K562 (cell line): ENCODE measurements at regions not wholly inside any gene's neighbourhood (a gene's known extent, or its start where the extent isn't known, plus 50 kb on each side); places are given as distances from the start of the nearest gene placed in this dataset.
A peak's percentile ranks its signal among the peaks of the same experiment; 100 is the strongest.

ENCODE experiments used
- ATAC-seq: fragments of 200-7000 bp; cut with Tn5 transposase; 3 replicates; pipeline ENCODE4 v1.9.1; 2020; ENCODE audit warnings: moderate library complexity
- BruUV-seq: library from RNA; stranded (reverse); fragments of 400-500 nt; replicated peaks from 2 replicates; lab custom pipeline; 2021; lab: Mats Ljungman, UMichigan
- CTCF ChIA-PET: fragments of 300-600 bp; formaldehyde crosslinking; extraction: SDS; loops from one replicate; lab custom pipeline; 2021; ENCODE audit warnings: low intra/inter-chr PET ratio; lab: Yijun Ruan, JAX
- POLR2A ChIA-PET: fragments of 300-600, 350-650 bp; sonication (Branson Sonifier 250); formaldehyde crosslinking; extraction: SDS; loops from one replicate; lab custom pipeline; 2021; ENCODE audit warnings: antibody characterized with exemption, inconsistent platforms; lab: Yijun Ruan, JAX
- DNase-seq, 4 experiments: peaks; one replicate each; pipeline versions ENCODE4 v3.0.0 to v3.0.0-alpha.2; 2011 to 2018; ENCODE audit warnings: low spot score in 3 of 4, mixed read lengths in 3 of 4; ENCODE audit errors: extremely low read depth in 1 of 4
- FAIRE-seq: peaks from 2 replicates; lab custom pipeline; 2011; peaks lifted over from hg19 to GRCh38; lab: Jason Lieb, UNC
- H2AFZ ChIP-seq: 2 replicates; pipeline ENCODE4 v1.6.0; 2011; ENCODE audit warnings: low read depth, low read length, control low read depth, inconsistent platforms
- H3K27ac ChIP-seq: fragments of 200-600 bp; 3 replicates; pipeline ENCODE4 v1.8.0; 2011; ENCODE audit warnings: low read depth, mild to moderate bottlenecking, control low read depth, inconsistent platforms, low read length, moderate library complexity, mixed read lengths; ENCODE audit errors: extremely low read depth
- H3K27me3 ChIP-seq, 2 experiments: fragments of 300-600 bp in 1 of 2; 2 replicates in 1 of 2; 3 replicates in 1 of 2; pipeline versions ENCODE4 v1.6.0 to v1.8.0; 2011; ENCODE audit warnings: inconsistent platforms in 2 of 2, low read length in 2 of 2, mild to moderate bottlenecking in 1 of 2, mixed read lengths in 1 of 2, moderate library complexity in 1 of 2; ENCODE audit not compliant: control insufficient read depth in 2 of 2, insufficient read depth in 2 of 2
- H3K36me3 ChIP-seq: fragments of 300-600 bp; 3 replicates; pipeline ENCODE4 v1.8.0; 2011; ENCODE audit warnings: mild to moderate bottlenecking, low read length, inconsistent platforms; ENCODE audit not compliant: control insufficient read depth, insufficient read depth
- H3K4me1 ChIP-seq, 2 experiments: fragments of 200-600 bp in 1 of 2; replicated peaks in 1 of 2; 2 replicates in 1 of 2; 3 replicates in 1 of 2; pipeline versions ENCODE4 v1.5.1 to v1.8.0; 2011; ENCODE audit warnings: inconsistent platforms in 2 of 2, low read length in 2 of 2, mild to moderate bottlenecking in 1 of 2, mixed read lengths in 1 of 2, moderate library complexity in 1 of 2; ENCODE audit not compliant: control insufficient read depth in 2 of 2, insufficient read depth in 2 of 2
- H3K4me2 ChIP-seq: 2 replicates; pipeline ENCODE4 v1.6.1; 2011; ENCODE audit warnings: low read length, control low read depth, inconsistent platforms, mixed read lengths; ENCODE audit not compliant: insufficient read depth
- H3K4me3 ChIP-seq: fragments of 200-600 bp; sonication (generic), shearing (Covaris generic); 2 replicates; pipeline ENCODE4 v1.5.1; 2016; ENCODE audit warnings: control low read depth, inconsistent platforms
- H3K79me2 ChIP-seq: fragments of 200-600 bp; 3 replicates; pipeline ENCODE4 v1.8.0; 2011; ENCODE audit warnings: low read length, inconsistent platforms; ENCODE audit not compliant: control insufficient read depth, insufficient read depth
- H3K9ac ChIP-seq, 2 experiments: 2 replicates each; pipeline versions ENCODE4 v1.6.0 to v1.6.1; 2011; ENCODE audit warnings: low read depth in 2 of 2, low read length in 2 of 2, control low read depth in 1 of 2, inconsistent platforms in 1 of 2, mild to moderate bottlenecking in 1 of 2, mixed read lengths in 1 of 2; ENCODE audit not compliant: insufficient read depth in 1 of 2
- H3K9me1 ChIP-seq: one replicate; pipeline ENCODE4 v1.6.0; 2011; ENCODE audit warnings: inconsistent platforms, mild to moderate bottlenecking, low read length, moderate library complexity; ENCODE audit not compliant: control insufficient read depth, insufficient read depth
- H3K9me3 ChIP-seq: replicated peaks from 2 replicates; pipeline ENCODE4 v1.5.1; 2011; ENCODE audit warnings: low read depth, low read length, inconsistent platforms; ENCODE audit not compliant: control insufficient read depth, insufficient read depth
- H4K20me1 ChIP-seq: replicated peaks from 2 replicates; pipeline ENCODE4 v1.6.1; 2011; ENCODE audit warnings: low read length, inconsistent platforms, mixed read lengths; ENCODE audit not compliant: control insufficient read depth, insufficient read depth
- CBFA2T2 ChIP-seq: fragments of 450-650 bp; conservative IDR thresholded peaks from 2 replicates; pipeline ENCODE4 v1.6.1; 2017; ENCODE audit warnings: mild to moderate bottlenecking
- CHD4 ChIP-seq: fragments of 200-600 bp; sonication (generic); IDR thresholded peaks from 3 replicates; pipeline ENCODE4 v1.6.1; 2012; ENCODE audit warnings: low read depth, mild to moderate bottlenecking, mixed read lengths, low read length, inconsistent platforms; ENCODE audit not compliant: insufficient read depth, insufficient replicate concordance, poor library complexity, severe bottlenecking
- NCOA1 ChIP-seq: fragments of 450-650 bp; IDR thresholded peaks from 2 replicates; pipeline ENCODE4 v1.6.1; 2016; ENCODE audit warnings: low read depth
- PHF8 ChIP-seq: fragments of 200-600 bp; sonication (generic); IDR thresholded peaks from 2 replicates; pipeline ENCODE4 v1.6.1; 2012; ENCODE audit warnings: mixed run types, mild to moderate bottlenecking, inconsistent platforms, low read length, moderate library complexity, borderline replicate concordance
- TARDBP ChIP-seq: fragments of 450-650 bp; IDR thresholded peaks from 2 replicates; pipeline ENCODE4 v1.6.1; 2016
- ZZZ3 ChIP-seq: fragments of 450-650 bp; IDR thresholded peaks from 2 replicates; pipeline ENCODE4 v1.6.1; 2016; ENCODE audit warnings: antibody characterized with exemption, mild to moderate bottlenecking, moderate library complexity
- WGBS: fragments of 100-300 bp; shearing (Covaris generic); methylation state at CpG from one replicate; pipeline ENCODE4 v1.1.6; 2016; ENCODE audit warnings: low coverage, mixed read lengths; ENCODE audit not compliant: insufficient coverage; ENCODE audit errors: missing lambda C conversion rate; 5-methylcytosine and 5-hydroxymethylcytosine counted together
- in situ Hi-C: fragments of 300-500 bp; cut with MboI; formaldehyde crosslinking; loops from 4 replicates; pipeline ENCODE4 v1.15.0; 2018; ENCODE audit warnings: inconsistent platforms, mixed read lengths
- intact Hi-C: fragments of 100-400 bp; cut with micrococcal nuclease; formaldehyde crosslinking; loops from 2 replicates; pipeline ENCODE4 v1.14.2; 2022
- TF ChIP-seq, protein P1 (sequence below), 2 experiments: fragments of 150-350 bp in 1 of 2; IDR thresholded peaks; 2 replicates each; pipeline ENCODE4 v1.6.1; 2012 to 2016; ENCODE audit warnings: low read depth in 2 of 2, low read length in 2 of 2, mild to moderate bottlenecking in 1 of 2, moderate library complexity in 1 of 2
- TF ChIP-seq, protein P2 (sequence below), 2 experiments: fragments of 450-650 bp; IDR thresholded peaks; 2 replicates each; pipeline ENCODE4 v1.6.1; 2016; ENCODE audit warnings: mild to moderate bottlenecking in 2 of 2, borderline replicate concordance in 1 of 2, low read depth in 1 of 2, moderate library complexity in 1 of 2
- TF ChIP-seq, protein P3 (sequence below), 2 experiments: fragments of 450-650 bp; IDR thresholded peaks; 2 replicates each; pipeline ENCODE4 v1.6.1; 2016

DNA sequence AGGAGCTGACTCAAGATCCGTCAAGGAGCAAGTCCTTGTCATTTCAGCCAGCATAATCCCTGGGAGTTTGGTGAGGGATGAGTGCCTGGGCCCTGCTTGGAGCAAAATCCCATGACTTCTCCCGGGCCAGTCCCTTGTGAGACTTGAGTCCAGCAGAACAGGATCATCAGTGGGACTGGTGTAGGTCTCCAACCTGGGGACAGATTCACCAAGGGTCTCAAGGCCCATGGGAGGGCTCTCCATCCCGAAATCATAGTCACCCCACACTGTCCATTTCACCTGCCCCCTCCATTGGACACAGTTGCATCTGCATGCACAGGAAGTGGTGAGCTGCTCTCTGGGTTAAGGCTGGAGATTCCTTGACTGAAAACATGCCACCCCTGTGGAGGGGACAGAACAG is 178.2 kb downstream of the FOXD2 start:
- no TSS peak for BruUV-seq
- no peaks in the 10 kb centered on the region for H3K9me1 ChIP-seq
- H3K27me3 ChIP-seq = peaks cover 2 to 21% of the 10 kb centered on the region in 2 experiments; a peak in 1 of 5 replicates
- ATAC-seq (peak; percentile 32), FAIRE-seq (no peak), DNase-seq (no peak)
- H3K4me1 ChIP-seq = no peaks in the 10 kb centered on the region
- no peaks in the 10 kb centered on the region for H4K20me1 ChIP-seq
- CTCF ChIA-PET = no interaction called here
- in situ Hi-C loops (no loop called here), intact Hi-C loops (loop anchor here (5.0 kb wide), 1 partner anchor 164 kb away; no protein-coding TSS in a partner anchor)
- no peak overlapping the region for H3K4me2 ChIP-seq
- H2AFZ ChIP-seq = no peak overlapping the region
- no peaks in the 10 kb centered on the region for H3K9me3 ChIP-seq
- H3K27ac ChIP-seq = no peak overlapping the region
- POLR2A ChIA-PET = no interaction called here
- H3K36me3 ChIP-seq = no peaks in the 10 kb centered on the region
- H3K4me3 ChIP-seq = no peak overlapping the region
- WGBS = 0% methylated on average over 3 of the region's 3 CpGs
- no peaks in the 10 kb centered on the region for H3K79me2 ChIP-seq
- no peak overlapping the region for H3K9ac ChIP-seq
- TF ChIP-seq, protein P1, sequence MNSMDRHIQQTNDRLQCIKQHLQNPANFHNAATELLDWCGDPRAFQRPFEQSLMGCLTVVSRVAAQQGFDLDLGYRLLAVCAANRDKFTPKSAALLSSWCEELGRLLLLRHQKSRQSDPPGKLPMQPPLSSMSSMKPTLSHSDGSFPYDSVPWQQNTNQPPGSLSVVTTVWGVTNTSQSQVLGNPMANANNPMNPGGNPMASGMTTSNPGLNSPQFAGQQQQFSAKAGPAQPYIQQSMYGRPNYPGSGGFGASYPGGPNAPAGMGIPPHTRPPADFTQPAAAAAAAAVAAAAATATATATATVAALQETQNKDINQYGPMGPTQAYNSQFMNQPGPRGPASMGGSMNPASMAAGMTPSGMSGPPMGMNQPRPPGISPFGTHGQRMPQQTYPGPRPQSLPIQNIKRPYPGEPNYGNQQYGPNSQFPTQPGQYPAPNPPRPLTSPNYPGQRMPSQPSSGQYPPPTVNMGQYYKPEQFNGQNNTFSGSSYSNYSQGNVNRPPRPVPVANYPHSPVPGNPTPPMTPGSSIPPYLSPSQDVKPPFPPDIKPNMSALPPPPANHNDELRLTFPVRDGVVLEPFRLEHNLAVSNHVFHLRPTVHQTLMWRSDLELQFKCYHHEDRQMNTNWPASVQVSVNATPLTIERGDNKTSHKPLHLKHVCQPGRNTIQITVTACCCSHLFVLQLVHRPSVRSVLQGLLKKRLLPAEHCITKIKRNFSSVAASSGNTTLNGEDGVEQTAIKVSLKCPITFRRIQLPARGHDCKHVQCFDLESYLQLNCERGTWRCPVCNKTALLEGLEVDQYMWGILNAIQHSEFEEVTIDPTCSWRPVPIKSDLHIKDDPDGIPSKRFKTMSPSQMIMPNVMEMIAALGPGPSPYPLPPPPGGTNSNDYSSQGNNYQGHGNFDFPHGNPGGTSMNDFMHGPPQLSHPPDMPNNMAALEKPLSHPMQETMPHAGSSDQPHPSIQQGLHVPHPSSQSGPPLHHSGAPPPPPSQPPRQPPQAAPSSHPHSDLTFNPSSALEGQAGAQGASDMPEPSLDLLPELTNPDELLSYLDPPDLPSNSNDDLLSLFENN (IDR thresholded peaks at IDR 0.05; ENCODE audit: low read depth in 2 of 2, low read length in 2 of 2) = no peak
- TF ChIP-seq, protein P2, sequence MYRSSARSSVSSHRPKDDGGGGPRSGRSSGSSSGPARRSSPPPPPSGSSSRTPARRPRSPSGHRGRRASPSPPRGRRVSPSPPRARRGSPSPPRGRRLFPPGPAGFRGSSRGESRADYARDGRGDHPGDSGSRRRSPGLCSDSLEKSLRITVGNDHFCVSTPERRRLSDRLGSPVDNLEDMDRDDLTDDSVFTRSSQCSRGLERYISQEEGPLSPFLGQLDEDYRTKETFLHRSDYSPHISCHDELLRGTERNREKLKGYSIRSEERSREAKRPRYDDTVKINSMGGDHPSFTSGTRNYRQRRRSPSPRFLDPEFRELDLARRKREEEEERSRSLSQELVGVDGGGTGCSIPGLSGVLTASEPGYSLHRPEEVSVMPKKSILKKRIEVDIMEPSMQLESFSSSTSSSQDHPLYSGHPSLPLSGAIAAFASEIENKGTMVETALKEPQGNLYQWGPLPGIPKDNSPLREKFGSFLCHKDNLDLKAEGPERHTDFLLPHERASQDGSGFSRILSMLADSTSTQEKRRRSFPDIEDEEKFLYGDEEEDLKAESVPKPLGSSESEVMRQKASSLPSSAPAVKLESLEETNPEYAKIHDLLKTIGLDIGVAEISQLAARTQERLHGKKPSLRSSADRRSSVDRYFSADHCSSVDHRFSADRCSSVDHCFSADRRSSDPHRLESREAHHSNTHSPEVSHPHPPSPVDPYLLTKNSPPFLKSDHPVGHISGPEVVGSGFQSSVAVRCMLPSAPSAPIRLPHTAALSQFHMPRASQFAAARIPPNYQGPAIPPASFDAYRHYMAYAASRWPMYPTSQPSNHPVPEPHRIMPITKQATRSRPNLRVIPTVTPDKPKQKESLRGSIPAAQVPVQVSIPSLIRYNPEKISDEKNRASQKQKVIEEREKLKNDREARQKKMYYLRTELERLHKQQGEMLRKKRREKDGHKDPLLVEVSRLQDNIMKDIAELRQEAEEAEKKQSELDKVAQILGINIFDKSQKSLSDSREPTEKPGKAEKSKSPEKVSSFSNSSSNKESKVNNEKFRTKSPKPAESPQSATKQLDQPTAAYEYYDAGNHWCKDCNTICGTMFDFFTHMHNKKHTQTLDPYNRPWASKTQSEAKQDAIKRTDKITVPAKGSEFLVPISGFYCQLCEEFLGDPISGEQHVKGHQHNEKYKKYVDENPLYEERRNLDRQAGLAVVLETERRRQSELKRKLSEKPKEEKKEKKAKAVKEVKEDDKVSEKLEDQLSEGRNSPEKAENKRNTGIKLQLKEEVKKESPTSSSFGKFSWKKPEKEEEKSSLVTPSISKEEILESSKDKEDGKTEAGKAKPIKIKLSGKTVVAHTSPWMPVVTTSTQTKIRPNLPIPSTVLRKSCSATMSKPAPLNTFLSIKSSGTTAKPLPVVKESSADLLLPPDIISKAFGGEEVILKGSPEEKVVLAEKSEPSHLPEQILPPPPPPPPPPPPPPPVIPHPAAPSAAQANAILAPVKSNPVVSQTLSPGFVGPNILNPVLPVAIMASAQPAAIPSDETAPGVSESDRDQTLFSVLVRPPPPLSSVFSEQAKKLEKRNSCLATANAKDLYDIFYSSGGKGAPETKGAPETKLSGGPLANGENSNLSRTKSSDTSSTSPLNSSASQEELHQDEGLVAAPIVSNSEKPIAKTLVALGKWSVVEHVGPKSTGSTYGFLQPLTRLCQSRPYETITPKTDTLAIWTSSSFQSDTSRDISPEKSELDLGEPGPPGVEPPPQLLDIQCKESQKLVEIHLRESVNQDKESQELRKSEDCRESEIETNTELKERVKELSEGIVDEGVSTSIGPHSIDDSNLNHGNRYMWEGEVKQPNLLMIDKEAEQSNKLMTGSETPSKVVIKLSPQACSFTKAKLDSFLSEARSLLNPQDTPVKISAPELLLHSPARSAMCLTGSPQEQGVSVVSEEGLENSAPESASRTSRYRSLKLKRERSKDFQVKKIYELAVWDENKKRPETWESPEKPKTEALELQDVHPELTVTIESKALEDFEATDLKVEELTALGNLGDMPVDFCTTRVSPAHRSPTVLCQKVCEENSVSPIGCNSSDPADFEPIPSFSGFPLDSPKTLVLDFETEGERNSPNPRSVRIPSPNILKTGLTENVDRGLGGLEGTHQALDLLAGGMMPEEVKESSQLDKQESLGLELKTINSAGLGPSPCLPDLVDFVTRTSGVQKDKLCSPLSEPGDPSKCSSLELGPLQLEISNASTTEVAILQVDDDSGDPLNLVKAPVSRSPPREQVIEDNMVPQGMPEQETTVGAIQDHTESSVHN (IDR thresholded peaks at IDR 0.05; ENCODE audit: borderline replicate concordance in 1 of 2, low read depth in 1 of 2) = no peak
- TF ChIP-seq, protein P3, sequence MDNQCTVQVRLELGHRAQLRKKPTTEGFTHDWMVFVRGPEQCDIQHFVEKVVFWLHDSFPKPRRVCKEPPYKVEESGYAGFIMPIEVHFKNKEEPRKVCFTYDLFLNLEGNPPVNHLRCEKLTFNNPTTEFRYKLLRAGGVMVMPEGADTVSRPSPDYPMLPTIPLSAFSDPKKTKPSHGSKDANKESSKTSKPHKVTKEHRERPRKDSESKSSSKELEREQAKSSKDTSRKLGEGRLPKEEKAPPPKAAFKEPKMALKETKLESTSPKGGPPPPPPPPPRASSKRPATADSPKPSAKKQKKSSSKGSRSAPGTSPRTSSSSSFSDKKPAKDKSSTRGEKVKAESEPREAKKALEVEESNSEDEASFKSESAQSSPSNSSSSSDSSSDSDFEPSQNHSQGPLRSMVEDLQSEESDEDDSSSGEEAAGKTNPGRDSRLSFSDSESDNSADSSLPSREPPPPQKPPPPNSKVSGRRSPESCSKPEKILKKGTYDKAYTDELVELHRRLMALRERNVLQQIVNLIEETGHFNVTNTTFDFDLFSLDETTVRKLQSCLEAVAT (IDR thresholded peaks at IDR 0.05) = no peak
- TF ChIP-seq ZZZ3 (no peak), CBFA2T2 (no peak), TARDBP (no peak), NCOA1 (no peak), PHF8 (no peak), CHD4 (no peak)
